GM23248 (cell line): ENCODE measurements at regions not wholly inside any gene's neighbourhood (a gene's known extent, or its start where the extent isn't known, plus 50 kb on each side); places are given as distances from the start of the nearest gene placed in this dataset.

Experiments used
- DNase-seq: peaks from one replicate; pipeline ENCODE4 v3.0.0-alpha.2; 2015
- H2AFZ ChIP-seq: fragments of 200-600 bp; sonication (generic); 2 replicates; pipeline ENCODE4 v1.6.1; 2016; ENCODE audit warnings: antibody characterized with exemption
- H3F3A ChIP-seq: fragments of 200-600 bp; sonication (generic); 2 replicates; pipeline ENCODE4 v1.6.1; 2016; ENCODE audit warnings: mild to moderate bottlenecking, antibody characterized with exemption, mixed run types; ENCODE audit not compliant: insufficient read depth
- H3K27ac ChIP-seq: fragments of 200-600 bp; sonication (generic); 2 replicates; pipeline ENCODE4 v1.5.1; 2016; ENCODE audit warnings: mild to moderate bottlenecking
- H3K27me3 ChIP-seq: fragments of 200-600 bp; sonication (generic); replicated peaks from 2 replicates; pipeline ENCODE4 v1.6.1; 2016; ENCODE audit warnings: mild to moderate bottlenecking; ENCODE audit not compliant: insufficient read depth
- H3K36me3 ChIP-seq: fragments of 200-600 bp; sonication (generic); 2 replicates; pipeline ENCODE4 v1.6.1; 2016; ENCODE audit warnings: low read depth, mild to moderate bottlenecking
- H3K4me1 ChIP-seq: fragments of 200-600 bp; sonication (generic); 2 replicates; pipeline ENCODE4 v1.6.1; 2016; ENCODE audit warnings: mild to moderate bottlenecking; ENCODE audit not compliant: insufficient read depth
- H3K4me2 ChIP-seq: fragments of 200-600 bp; sonication (generic); one replicate; pipeline ENCODE4 v1.6.1; 2016; ENCODE audit warnings: mild to moderate bottlenecking; ENCODE audit not compliant: unreplicated experiment
- H3K4me3 ChIP-seq: fragments of 200-600 bp; sonication (generic); 2 replicates; pipeline ENCODE4 v1.5.1; 2016; ENCODE audit warnings: mild to moderate bottlenecking
- H3K79me2 ChIP-seq: fragments of 200-600 bp; sonication (generic); 2 replicates; pipeline ENCODE4 v1.6.1; 2016; ENCODE audit warnings: mild to moderate bottlenecking; ENCODE audit not compliant: insufficient read depth
- H3K9ac ChIP-seq: fragments of 200-600 bp; sonication (generic); 2 replicates; pipeline ENCODE4 v1.6.1; 2016; ENCODE audit warnings: mild to moderate bottlenecking
- H3K9me2 ChIP-seq: fragments of 200-600 bp; sonication (generic); 2 replicates; pipeline ENCODE4 v1.6.1; 2016; ENCODE audit warnings: mixed run types, mild to moderate bottlenecking, moderate library complexity; ENCODE audit not compliant: insufficient read depth
- H3K9me3 ChIP-seq: fragments of 200-600 bp; sonication (generic); one replicate; pipeline ENCODE4 v1.6.1; 2017; ENCODE audit warnings: low read depth
- H4K20me1 ChIP-seq: fragments of 200-600 bp; sonication (generic); 2 replicates; pipeline ENCODE4 v1.6.0; 2016; ENCODE audit not compliant: insufficient read depth
- EZH2 ChIP-seq: fragments of 200-600 bp; sonication (generic); IDR thresholded peaks from 2 replicates; pipeline ENCODE4 v1.6.1; 2018; ENCODE audit warnings: antibody characterized with exemption, mild to moderate bottlenecking; ENCODE audit not compliant: insufficient read depth, poor library complexity, severe bottlenecking
- EZH2phosphoT487 ChIP-seq: fragments of 200-600 bp; sonication (generic); IDR thresholded peaks from 2 replicates; pipeline ENCODE4 v1.6.1; 2018; ENCODE audit warnings: antibody characterized with exemption, moderate library complexity, mild to moderate bottlenecking, low read depth; ENCODE audit not compliant: insufficient read depth
- WGBS, 2 experiments: methylation state at CpG; one replicate each; pipeline ENCODE4 v1.1.6; 2015 to 2017; ENCODE audit warnings: low lambda C conversion rate in 2 of 2, low coverage in 1 of 2; ENCODE audit errors: missing lambda C conversion rate in 2 of 2; 5-methylcytosine and 5-hydroxymethylcytosine counted together
- in situ Hi-C: fragments of 300-500 bp; cut with MboI; formaldehyde crosslinking; loops from 2 replicates; pipeline ENCODE4 v1.15.0; 2020

GRCh38 chr3:6168256-6168655 lies 692.7 kb upstream of the GRM7 start:
- Histone ChIP-seq H3K9ac (no peak overlapping the region), H3F3A (no peaks in the 10 kb centered on the region), H4K20me1 (no peaks in the 10 kb centered on the region), H3K9me3 (no peaks in the 10 kb centered on the region), H3K36me3 (no peaks in the 10 kb centered on the region), H3K27ac (no peak overlapping the region), H3K4me2 (no peak overlapping the region), H3K79me2 (no peaks in the 10 kb centered on the region), H3K27me3 (no peaks in the 10 kb centered on the region), H3K9me2 (no peaks in the 10 kb centered on the region), H3K4me1 (no peaks in the 10 kb centered on the region), H3K4me3 (no peak overlapping the region), H2AFZ (no peak overlapping the region)
- TF ChIP-seq EZH2phosphoT487, result no peak
- in situ Hi-C loops, result no loop called here
- WGBS, 2 experiments, result 12 to 17% methylated on average over 8 of the region's 8 CpGs
- no peak for DNase-seq

GRCh38 chr3:6172871-6173642 lies 687.9 kb upstream of the GRM7 start:
- no peaks in the 10 kb centered on the region for H3F3A ChIP-seq
- H3K9me3 ChIP-seq, result no peaks in the 10 kb centered on the region
- WGBS, 2 experiments, result 7 to 8% methylated on average over 6 of the region's 6 CpGs
- H3K79me2 ChIP-seq, result no peaks in the 10 kb centered on the region
- H3K9me2 ChIP-seq, result no peaks in the 10 kb centered on the region
- no peaks in the 10 kb centered on the region for H3K4me1 ChIP-seq
- H3K27ac ChIP-seq, result no peak overlapping the region
- no peak for DNase-seq
- no peaks in the 10 kb centered on the region for H3K27me3 ChIP-seq
- in situ Hi-C loops, result no loop called here
- no peak overlapping the region for H3K4me3 ChIP-seq
- no peak overlapping the region for H3K9ac ChIP-seq
- H3K36me3 ChIP-seq, result no peaks in the 10 kb centered on the region
- H4K20me1 ChIP-seq, result no peaks in the 10 kb centered on the region
- TF ChIP-seq EZH2, result no peak
- no peak for TF ChIP-seq EZH2phosphoT487
- no peak overlapping the region for H2AFZ ChIP-seq
- H3K4me2 ChIP-seq, result no peak overlapping the region

GRCh38 chr3:6177417-6177816 lies 683.5 kb upstream of the GRM7 start:
- no peak overlapping the region for H3K27ac ChIP-seq
- in situ Hi-C loops, result no loop called here
- no peak for DNase-seq
- no peaks in the 10 kb centered on the region for H3K9me2 ChIP-seq
- no peaks in the 10 kb centered on the region for H3K79me2 ChIP-seq
- H3K9ac ChIP-seq, result no peak overlapping the region
- H4K20me1 ChIP-seq, result no peaks in the 10 kb centered on the region
- TF ChIP-seq EZH2phosphoT487 (no peak), EZH2 (no peak)
- no peaks in the 10 kb centered on the region for H3K4me1 ChIP-seq
- H3K27me3 ChIP-seq, result no peaks in the 10 kb centered on the region
- H2AFZ ChIP-seq, result no peak overlapping the region
- 5 to 11% methylated on average over 1 of the region's 1 CpG for WGBS, 2 experiments
- H3F3A ChIP-seq, result no peaks in the 10 kb centered on the region
- no peak overlapping the region for H3K4me2 ChIP-seq
- no peak overlapping the region for H3K4me3 ChIP-seq
- no peaks in the 10 kb centered on the region for H3K36me3 ChIP-seq
- no peaks in the 10 kb centered on the region for H3K9me3 ChIP-seq

GRCh38 chr3:6179761-6180160 lies 681.2 kb upstream of the GRM7 start:
- Histone ChIP-seq H3K4me2 (no peak overlapping the region), H3K9me2 (no peaks in the 10 kb centered on the region), H2AFZ (no peak overlapping the region), H3K27ac (no peak overlapping the region), H3F3A (no peaks in the 10 kb centered on the region), H4K20me1 (no peaks in the 10 kb centered on the region), H3K9me3 (no peaks in the 10 kb centered on the region), H3K27me3 (no peaks in the 10 kb centered on the region), H3K4me3 (no peak overlapping the region), H3K79me2 (no peaks in the 10 kb centered on the region), H3K9ac (no peak overlapping the region), H3K36me3 (no peaks in the 10 kb centered on the region), H3K4me1 (no peaks in the 10 kb centered on the region)
- 24 to 26% methylated on average over 3 of the region's 3 CpGs for WGBS, 2 experiments
- TF ChIP-seq EZH2 (no peak), EZH2phosphoT487 (no peak)
- DNase-seq, result no peak
- in situ Hi-C loops, result no loop called here

- no peak for DNase-seq
- Histone ChIP-seq H3K27me3 (no peaks in the 10 kb centered on the region), H3K27ac (no peak overlapping the region), H3K4me3 (no peak overlapping the region), H4K20me1 (no peaks in the 10 kb centered on the region), H3K4me1 (no peaks in the 10 kb centered on the region), H3K4me2 (no peak overlapping the region), H3K9me2 (no peaks in the 10 kb centered on the region), H2AFZ (no peak overlapping the region), H3F3A (no peaks in the 10 kb centered on the region), H3K79me2 (no peaks in the 10 kb centered on the region), H3K9me3 (no peaks in the 10 kb centered on the region), H3K9ac (no peak overlapping the region), H3K36me3 (no peaks in the 10 kb centered on the region)
- in situ Hi-C loops, result no loop called here
- TF ChIP-seq EZH2 (no peak), EZH2phosphoT487 (no peak)
Observed at GRCh38 chr3:6180171-6180570, 680.7 kb upstream of the GRM7 start.
